SK-N-MC (cell line): ENCODE measurements at regions not wholly inside any gene's neighbourhood (a gene's known extent, or its start where the extent isn't known, plus 50 kb on each side); places are given as distances from the start of the nearest gene placed in this dataset.

Experiments
- EZH2 ChIP-seq: fragments of 200-600 bp; sonication (generic); IDR thresholded peaks from one replicate; pipeline ENCODE4 v1.6.1; 2017; ENCODE audit warnings: antibody characterized with exemption
- POLR2AphosphoS5 ChIP-seq: IDR thresholded peaks from 2 replicates; pipeline ENCODE4 v1.6.1; 2012; ENCODE audit warnings: mild to moderate bottlenecking, low read depth, low read length, borderline replicate concordance

DNA sequence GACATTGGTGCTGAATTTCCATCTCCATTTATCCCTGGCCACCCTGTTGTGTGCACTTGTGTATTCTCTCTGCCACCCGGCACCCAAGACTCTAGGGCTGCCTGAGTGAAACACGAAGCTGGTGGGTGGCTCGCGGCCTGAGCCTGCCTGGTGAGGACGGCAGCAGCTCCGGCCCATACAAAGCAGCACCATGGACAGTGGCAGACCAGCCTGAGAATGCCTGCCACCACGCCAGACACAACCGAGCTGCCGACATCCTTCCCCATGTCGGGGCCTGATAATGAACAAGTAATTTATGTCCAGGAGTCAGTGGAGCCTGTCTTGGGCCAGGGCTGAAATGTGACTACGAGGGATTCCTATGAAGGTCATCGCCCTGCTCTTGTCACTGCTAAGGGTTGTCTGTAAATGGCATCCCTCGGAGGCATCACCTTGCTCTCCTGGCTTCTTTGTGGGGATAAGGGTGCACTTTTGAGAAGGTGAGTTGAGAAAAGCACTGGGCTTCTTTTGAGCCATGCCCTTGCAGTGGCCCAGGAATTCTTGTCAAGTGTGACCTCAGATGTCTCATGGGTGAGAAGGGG is 175.7 kb downstream of the MELK start:
- no peak for TF ChIP-seq EZH2
- TF ChIP-seq POLR2AphosphoS5: no peak
